HCT116 (cell line): ENCODE measurements at regions not wholly inside any gene's neighbourhood (a gene's known extent, or its start where the extent isn't known, plus 50 kb on each side); places are given as distances from the start of the nearest gene placed in this dataset.

Source experiments
- ATAC-seq: fragments of 200-7000 bp; cut with Tn5 transposase; 2 replicates; pipeline ENCODE4 v1.9.1; 2020; ENCODE audit warnings: mild to moderate bottlenecking, moderate library complexity
- BruUV-seq: library from RNA; stranded (reverse); fragments of 400-500 nt; replicated peaks from 2 replicates; lab custom pipeline; 2021; lab: Mats Ljungman, UMichigan
- CTCF ChIA-PET: fragments of 300-600 bp; sonication (Branson Sonifier 250); formaldehyde crosslinking; loops from one replicate; lab custom pipeline; 2021; ENCODE audit warnings: antibody characterized with exemption; lab: Charles Lee
- POLR2A ChIA-PET: fragments of 300-600, 350-600 bp; sonication (Branson Sonifier 250); formaldehyde crosslinking; loops from one replicate; lab custom pipeline; 2021; ENCODE audit warnings: antibody characterized with exemption; lab: Charles Lee
- RAD21 ChIA-PET, 2 experiments: fragments of 300-600 bp; sonication (Branson Sonifier 250); formaldehyde crosslinking; loops; one replicate each; lab custom pipeline; 2023; ENCODE audit warnings: low total read pairs in 2 of 2; ENCODE audit not compliant: uncharacterized antibody in 2 of 2, unreplicated experiment in 2 of 2, low non-redundant PET in 1 of 2; lab: Charles Lee
- DNase-seq: peaks from one replicate; pipeline ENCODE4 v3.0.0-alpha.2; 2010; ENCODE audit warnings: low read depth, low spot score
- H2AFZ ChIP-seq: fragments of 200-600 bp; shearing (Covaris generic), sonication (generic); 2 replicates; pipeline ENCODE4 v1.6.1; 2017; ENCODE audit warnings: low read depth, mixed run types, mixed read lengths, antibody characterized with exemption, low read length; ENCODE audit not compliant: poor library complexity, severe bottlenecking
- H3K27ac ChIP-seq: 2 replicates; pipeline ENCODE4 v1.5.1; 2012; ENCODE audit warnings: low read depth, low read length
- H3K27me3 ChIP-seq: fragments of 200-600 bp; sonication (generic); 2 replicates; pipeline ENCODE4 v1.6.1; 2016; ENCODE audit warnings: mixed run types, low read length, mixed read lengths; ENCODE audit not compliant: insufficient read depth
- H3K36me3 ChIP-seq, 2 experiments: fragments of 200-500 bp in 1 of 2; fragments of 200-600 bp in 1 of 2; sonication (Bioruptor generic) in 1 of 2; sonication (generic) in 1 of 2; 2 replicates each; pipeline versions ENCODE4 v1.5.1 to v1.6.1; 2014 to 2016; ENCODE audit warnings: low read length in 2 of 2, inconsistent platforms in 1 of 2, mixed read lengths in 1 of 2, mixed run types in 1 of 2; ENCODE audit not compliant: insufficient read depth in 2 of 2, control insufficient read depth in 1 of 2
- H3K4me1 ChIP-seq, 2 experiments: fragments of 200-600 bp in 1 of 2; sonication (generic) in 1 of 2; 2 replicates each; pipeline versions ENCODE4 v1.5.1 to v1.6.1; 2012 to 2017; ENCODE audit warnings: low read length in 2 of 2, inconsistent platforms in 1 of 2, mild to moderate bottlenecking in 1 of 2, mixed read lengths in 1 of 2, mixed run types in 1 of 2, moderate library complexity in 1 of 2; ENCODE audit not compliant: insufficient read depth in 2 of 2, control insufficient read depth in 1 of 2
- H3K4me2 ChIP-seq: fragments of 200-600 bp; sonication (generic); 2 replicates; pipeline ENCODE4 v1.6.1; 2017; ENCODE audit warnings: mixed run types, low read length, mixed read lengths
- H3K4me3 ChIP-seq, 2 experiments: fragments of 200-600 bp in 1 of 2; sonication (generic) in 1 of 2; replicated peaks in 1 of 2; 2 replicates each; pipeline ENCODE4 v1.5.1; 2011 to 2016; ENCODE audit warnings: low read length in 2 of 2, control low read depth in 1 of 2, low read depth in 1 of 2, mild to moderate bottlenecking in 1 of 2, mixed read lengths in 1 of 2, mixed run types in 1 of 2
- H3K79me2 ChIP-seq: fragments of 200-600 bp; sonication (generic); 2 replicates; pipeline ENCODE4 v1.6.1; 2017; ENCODE audit warnings: mild to moderate bottlenecking, mixed run types, low read length, moderate library complexity, mixed read lengths; ENCODE audit not compliant: insufficient read depth
- H3K9ac ChIP-seq: fragments of 200-600 bp; sonication (generic); 2 replicates; pipeline ENCODE4 v1.6.1; 2016; ENCODE audit warnings: low read length, mixed read lengths
- H3K9me2 ChIP-seq: fragments of 200-600 bp; sonication (generic), shearing (Covaris generic); 2 replicates; pipeline ENCODE4 v1.6.1; 2017; ENCODE audit warnings: mixed run types, mild to moderate bottlenecking, moderate library complexity; ENCODE audit not compliant: insufficient read depth
- H3K9me3 ChIP-seq, 2 experiments: fragments of 200-500 bp in 1 of 2; fragments of 200-600 bp in 1 of 2; sonication (Bioruptor generic) in 1 of 2; sonication (generic) in 1 of 2; 2 replicates each; pipeline ENCODE4 v1.6.1; 2014 to 2017; ENCODE audit warnings: low read length in 2 of 2, mixed read lengths in 2 of 2, inconsistent platforms in 1 of 2, low read depth in 1 of 2, mild to moderate bottlenecking in 1 of 2, mixed run types in 1 of 2, moderate library complexity in 1 of 2; ENCODE audit not compliant: control insufficient read depth in 1 of 2, insufficient read depth in 1 of 2
- H4K20me1 ChIP-seq: fragments of 200-600 bp; sonication (generic), shearing (Covaris generic); 2 replicates; pipeline ENCODE4 v1.6.1; 2017; ENCODE audit warnings: mixed run types, mild to moderate bottlenecking, moderate library complexity; ENCODE audit not compliant: insufficient read depth
- CEBPB ChIP-seq: IDR thresholded peaks from 2 replicates; pipeline ENCODE4 v1.6.1; 2012; ENCODE audit warnings: low read depth
- EGR1 ChIP-seq: IDR thresholded peaks from 2 replicates; pipeline ENCODE4 v1.6.1; 2012; ENCODE audit warnings: low read depth
- ELF1 ChIP-seq: IDR thresholded peaks from 2 replicates; pipeline ENCODE4 v1.6.1; 2012; ENCODE audit warnings: low read depth, borderline replicate concordance
- FOSL1 ChIP-seq: IDR thresholded peaks from 2 replicates; pipeline ENCODE4 v1.6.1; 2012; ENCODE audit warnings: low read depth
- POLR2AphosphoS5 ChIP-seq: IDR thresholded peaks from 2 replicates; pipeline ENCODE4 v1.6.1; 2011; ENCODE audit warnings: mild to moderate bottlenecking, low read depth, low read length, moderate library complexity
- SP1 ChIP-seq: IDR thresholded peaks from 2 replicates; pipeline ENCODE4 v1.6.1; 2012; ENCODE audit warnings: low read depth
- YY1 ChIP-seq: IDR thresholded peaks from 2 replicates; pipeline ENCODE4 v1.6.1; 2011; ENCODE audit warnings: low read length, low read depth, moderate library complexity, mild to moderate bottlenecking; ENCODE audit not compliant: insufficient replicate concordance; ENCODE audit errors: extremely low read depth
- ZFX ChIP-seq: fragments of 450-650 bp; IDR thresholded peaks from 2 replicates; pipeline ENCODE4 v1.6.1; 2017
- intact Hi-C: fragments of 100-400 bp; cut with micrococcal nuclease; formaldehyde crosslinking; loops from 2 replicates; pipeline ENCODE4 v1.10.0; 2022
- TF ChIP-seq, protein P1 (sequence below): IDR thresholded peaks from 2 replicates; pipeline ENCODE4 v1.6.1; 2011; ENCODE audit warnings: mild to moderate bottlenecking, low read length, moderate library complexity; ENCODE audit not compliant: insufficient replicate concordance; ENCODE audit errors: extremely low read depth
- TF ChIP-seq, protein P2 (sequence below), 3 experiments: fragments of 200-600 bp in 1 of 3; sonication (generic) in 1 of 3; IDR thresholded peaks in 2 of 3; conservative IDR thresholded peaks in 1 of 3; 2 replicates each; pipeline ENCODE4 v1.5.1; 2012 to 2017; ENCODE audit warnings: low read depth in 2 of 3, low read length in 2 of 3, antibody characterized with exemption in 1 of 3, borderline replicate concordance in 1 of 3, control low read depth in 1 of 3, mild to moderate bottlenecking in 1 of 3, mixed read lengths in 1 of 3, mixed run types in 1 of 3, moderate library complexity in 1 of 3; ENCODE audit not compliant: insufficient read depth in 1 of 3
- TF ChIP-seq, protein P3 (sequence below): IDR thresholded peaks from 2 replicates; pipeline ENCODE4 v1.6.1; 2012

DNA sequence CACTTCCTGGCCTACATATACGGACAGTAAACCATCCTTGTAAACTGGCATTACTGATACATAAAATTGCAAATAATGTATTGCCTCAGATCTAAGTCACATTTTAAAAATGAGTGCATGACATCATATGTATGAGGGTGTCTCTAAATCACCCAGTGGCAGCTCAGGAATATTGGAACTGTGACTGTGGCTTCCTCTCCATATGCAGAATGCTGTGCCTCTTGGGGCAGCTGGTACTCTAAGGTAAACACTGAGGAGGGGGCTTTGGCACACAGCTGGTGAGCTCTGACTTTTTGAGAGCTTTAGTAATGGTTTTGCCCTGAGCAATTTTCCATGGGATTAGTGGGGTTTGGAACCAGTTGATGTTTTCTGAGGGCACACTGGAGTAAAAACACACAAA, 263.7 kb downstream of the BMP4 start (continued):
- TF ChIP-seq, protein P1, sequence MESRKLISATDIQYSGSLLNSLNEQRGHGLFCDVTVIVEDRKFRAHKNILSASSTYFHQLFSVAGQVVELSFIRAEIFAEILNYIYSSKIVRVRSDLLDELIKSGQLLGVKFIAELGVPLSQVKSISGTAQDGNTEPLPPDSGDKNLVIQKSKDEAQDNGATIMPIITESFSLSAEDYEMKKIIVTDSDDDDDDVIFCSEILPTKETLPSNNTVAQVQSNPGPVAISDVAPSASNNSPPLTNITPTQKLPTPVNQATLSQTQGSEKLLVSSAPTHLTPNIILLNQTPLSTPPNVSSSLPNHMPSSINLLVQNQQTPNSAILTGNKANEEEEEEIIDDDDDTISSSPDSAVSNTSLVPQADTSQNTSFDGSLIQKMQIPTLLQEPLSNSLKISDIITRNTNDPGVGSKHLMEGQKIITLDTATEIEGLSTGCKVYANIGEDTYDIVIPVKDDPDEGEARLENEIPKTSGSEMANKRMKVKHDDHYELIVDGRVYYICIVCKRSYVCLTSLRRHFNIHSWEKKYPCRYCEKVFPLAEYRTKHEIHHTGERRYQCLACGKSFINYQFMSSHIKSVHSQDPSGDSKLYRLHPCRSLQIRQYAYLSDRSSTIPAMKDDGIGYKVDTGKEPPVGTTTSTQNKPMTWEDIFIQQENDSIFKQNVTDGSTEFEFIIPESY, result no peak
- TF ChIP-seq ELF1 (no peak), SP1 (no peak), CEBPB (no peak), POLR2AphosphoS5 (no peak)
- TF ChIP-seq, protein P2, sequence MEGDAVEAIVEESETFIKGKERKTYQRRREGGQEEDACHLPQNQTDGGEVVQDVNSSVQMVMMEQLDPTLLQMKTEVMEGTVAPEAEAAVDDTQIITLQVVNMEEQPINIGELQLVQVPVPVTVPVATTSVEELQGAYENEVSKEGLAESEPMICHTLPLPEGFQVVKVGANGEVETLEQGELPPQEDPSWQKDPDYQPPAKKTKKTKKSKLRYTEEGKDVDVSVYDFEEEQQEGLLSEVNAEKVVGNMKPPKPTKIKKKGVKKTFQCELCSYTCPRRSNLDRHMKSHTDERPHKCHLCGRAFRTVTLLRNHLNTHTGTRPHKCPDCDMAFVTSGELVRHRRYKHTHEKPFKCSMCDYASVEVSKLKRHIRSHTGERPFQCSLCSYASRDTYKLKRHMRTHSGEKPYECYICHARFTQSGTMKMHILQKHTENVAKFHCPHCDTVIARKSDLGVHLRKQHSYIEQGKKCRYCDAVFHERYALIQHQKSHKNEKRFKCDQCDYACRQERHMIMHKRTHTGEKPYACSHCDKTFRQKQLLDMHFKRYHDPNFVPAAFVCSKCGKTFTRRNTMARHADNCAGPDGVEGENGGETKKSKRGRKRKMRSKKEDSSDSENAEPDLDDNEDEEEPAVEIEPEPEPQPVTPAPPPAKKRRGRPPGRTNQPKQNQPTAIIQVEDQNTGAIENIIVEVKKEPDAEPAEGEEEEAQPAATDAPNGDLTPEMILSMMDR (IDR thresholded peaks at IDR 0.05 in 2 of 3, conservative IDR thresholded peaks at IDR 0.05 in 1 of 3; ENCODE audit: borderline replicate concordance in 1 of 3, insufficient read depth in 1 of 3, low read depth in 2 of 3, low read length in 2 of 3), result no peak
- TF ChIP-seq, protein P3, sequence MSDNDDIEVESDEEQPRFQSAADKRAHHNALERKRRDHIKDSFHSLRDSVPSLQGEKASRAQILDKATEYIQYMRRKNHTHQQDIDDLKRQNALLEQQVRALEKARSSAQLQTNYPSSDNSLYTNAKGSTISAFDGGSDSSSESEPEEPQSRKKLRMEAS, result no peak

DNA sequence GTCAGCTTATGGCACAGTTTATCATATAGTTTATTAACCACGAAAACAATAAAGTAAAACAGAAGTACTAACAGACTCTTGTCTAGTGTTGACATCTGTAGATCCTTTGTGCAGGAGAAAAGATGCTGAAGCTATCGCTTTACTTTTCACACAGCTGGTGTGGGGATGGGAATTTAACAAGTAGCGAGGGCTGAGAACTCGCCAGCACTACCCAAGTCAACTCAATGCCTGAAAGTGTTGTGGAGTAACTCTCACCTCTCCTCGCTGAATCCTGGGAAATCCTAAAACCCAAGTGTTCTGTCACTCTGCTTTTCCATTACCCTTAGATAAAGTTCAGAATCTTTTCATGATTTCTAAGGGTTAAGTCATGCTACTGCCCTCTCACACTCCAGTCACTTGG, 264.2 kb downstream of the BMP4 start:
- no peaks in the 10 kb centered on the region for H3K27me3 ChIP-seq
- H2AFZ ChIP-seq, result no peak overlapping the region
- no peaks in the 10 kb centered on the region for H3K36me3 ChIP-seq
- intact Hi-C loops, result no loop called here
- TF ChIP-seq, protein P2 (IDR thresholded peaks at IDR 0.05 in 2 of 3, conservative IDR thresholded peaks at IDR 0.05 in 1 of 3; ENCODE audit: borderline replicate concordance in 1 of 3, insufficient read depth in 1 of 3, low read depth in 2 of 3, low read length in 2 of 3), result no peak
- no peak for TF ChIP-seq EGR1
- TF ChIP-seq CEBPB, result no peak
- TF ChIP-seq ZFX, result no peak
- TF ChIP-seq FOSL1, result no peak
- no peak for TF ChIP-seq YY1
- TF ChIP-seq, all 23 proteins: peak for 0
- ChIA-PET CTCF (no interaction called here), RAD21 (no interaction called here), POLR2A (no interaction called here)
- no peaks in the 10 kb centered on the region for H3K9me2 ChIP-seq
- no peak overlapping the region for H3K9ac ChIP-seq
- no peak overlapping the region for H3K4me3 ChIP-seq
- H3K9me3 ChIP-seq, result no peaks in the 10 kb centered on the region
- no peak overlapping the region for H3K27ac ChIP-seq
- H3K4me2 ChIP-seq, result no peak overlapping the region
- no peaks in the 10 kb centered on the region for H3K79me2 ChIP-seq
- no peaks in the 10 kb centered on the region for H4K20me1 ChIP-seq
- 0 out of 4 replicates have a peak, but pooled peaks cover 0 to 2% of the 10 kb centered on the region in 2 experiments for H3K4me1 ChIP-seq
- ATAC-seq (no peak), DNase-seq (no peak)
- BruUV-seq, result no TSS peak
